ENCODE measurements at regions not wholly inside any gene's neighbourhood (a gene's known extent, or its start where the extent isn't known, plus 50 kb on each side); places are given as distances from the start of the nearest gene placed in this dataset.
A peak's percentile ranks its signal among the peaks of the same experiment; 100 is the strongest.

GRCh38 chr17:13359774-13360173 lies 242.0 kb downstream of the HS3ST3A1 start:
- H3K9ac ChIP-seq (ENCODE audit: insufficient read depth, low read length), result no peak overlapping the region
- no peaks in the 10 kb centered on the region for H4K20me1 ChIP-seq (ENCODE audit: control insufficient read depth, extremely low read depth, insufficient read depth, low read length)
- no peak overlapping the region for H3K4me2 ChIP-seq (ENCODE audit: extremely low read depth, insufficient read depth, low read length)
- peaks cover 7% of the 10 kb centered on the region for H3K4me1 ChIP-seq (ENCODE audit: control insufficient read depth, extremely low read depth, insufficient read depth, low read length)
- peak in 1 of 2 donors; percentile 34 for DNase-seq (ENCODE audit: low read depth in 2 of 2)
- H3K9me3 ChIP-seq (ENCODE audit: control insufficient read depth, insufficient read depth, low read depth, low read length), result no peaks in the 10 kb centered on the region
- H3K27ac ChIP-seq (ENCODE audit: insufficient read depth, low read length), result no peak overlapping the region
- H2AFZ ChIP-seq (ENCODE audit: low read length), result no peak overlapping the region
- H3K36me3 ChIP-seq (ENCODE audit: control insufficient read depth, insufficient read depth, low read length), result no peaks in the 10 kb centered on the region
- H3K27me3 ChIP-seq (ENCODE audit: control insufficient read depth, insufficient read depth, low read length), result no peaks in the 10 kb centered on the region
- H3K79me2 ChIP-seq (ENCODE audit: control insufficient read depth, insufficient read depth, low read length), result no peaks in the 10 kb centered on the region
- H3K4me3 ChIP-seq (replicated peaks in 1 of 4; ENCODE audit: control extremely low read depth in 1 of 4, insufficient read depth in 1 of 4, low read depth in 3 of 4, low read length in 4 of 4), result no peak overlapping the region
- no peak for TF ChIP-seq EZH2 (IDR thresholded peaks at IDR 0.05; ENCODE audit: low read length, missing control alignments)

DNA sequence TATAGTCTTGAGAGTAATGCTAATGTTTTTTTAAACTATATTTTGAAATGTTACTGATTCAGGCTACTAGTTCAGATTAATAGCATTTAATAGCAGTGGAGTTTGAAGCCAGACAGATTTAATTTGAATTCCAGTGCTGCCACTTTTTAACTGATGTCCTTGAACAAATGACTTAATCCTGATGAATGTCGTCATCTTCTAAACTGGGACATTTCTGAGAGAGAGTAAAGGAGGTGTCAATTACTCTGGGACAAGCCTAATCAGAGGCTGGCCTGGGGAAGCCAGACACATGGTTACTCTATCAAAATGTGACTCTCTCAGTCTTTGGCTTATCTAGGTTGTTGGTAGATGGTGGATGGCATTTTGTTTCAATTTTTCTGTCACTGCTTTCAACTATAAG lies 246.7 kb downstream of the HS3ST3A1 start:
- DNase-seq (ENCODE audit: low read depth in 2 of 2), result no peak
- Histone ChIP-seq H3K27me3 (ENCODE audit: control insufficient read depth, insufficient read depth, low read length) (no peaks in the 10 kb centered on the region), H3K27ac (ENCODE audit: insufficient read depth, low read length) (no peak overlapping the region), H3K9ac (ENCODE audit: insufficient read depth, low read length) (no peak overlapping the region), H3K9me3 (ENCODE audit: control insufficient read depth, insufficient read depth, low read depth, low read length) (no peaks in the 10 kb centered on the region), H3K79me2 (ENCODE audit: control insufficient read depth, insufficient read depth, low read length) (no peaks in the 10 kb centered on the region), H3K4me1 (ENCODE audit: control insufficient read depth, extremely low read depth, insufficient read depth, low read length) (peaks cover 6% of the 10 kb centered on the region), H3K36me3 (ENCODE audit: control insufficient read depth, insufficient read depth, low read length) (no peaks in the 10 kb centered on the region), H3K4me3 (replicated peaks in 1 of 4; ENCODE audit: control extremely low read depth in 1 of 4, insufficient read depth in 1 of 4, low read depth in 3 of 4, low read length in 4 of 4) (no peak overlapping the region), H3K4me2 (ENCODE audit: extremely low read depth, insufficient read depth, low read length) (no peak overlapping the region), H4K20me1 (ENCODE audit: control insufficient read depth, extremely low read depth, insufficient read depth, low read length) (no peaks in the 10 kb centered on the region), H2AFZ (ENCODE audit: low read length) (no peak overlapping the region)
- TF ChIP-seq, protein P1, sequence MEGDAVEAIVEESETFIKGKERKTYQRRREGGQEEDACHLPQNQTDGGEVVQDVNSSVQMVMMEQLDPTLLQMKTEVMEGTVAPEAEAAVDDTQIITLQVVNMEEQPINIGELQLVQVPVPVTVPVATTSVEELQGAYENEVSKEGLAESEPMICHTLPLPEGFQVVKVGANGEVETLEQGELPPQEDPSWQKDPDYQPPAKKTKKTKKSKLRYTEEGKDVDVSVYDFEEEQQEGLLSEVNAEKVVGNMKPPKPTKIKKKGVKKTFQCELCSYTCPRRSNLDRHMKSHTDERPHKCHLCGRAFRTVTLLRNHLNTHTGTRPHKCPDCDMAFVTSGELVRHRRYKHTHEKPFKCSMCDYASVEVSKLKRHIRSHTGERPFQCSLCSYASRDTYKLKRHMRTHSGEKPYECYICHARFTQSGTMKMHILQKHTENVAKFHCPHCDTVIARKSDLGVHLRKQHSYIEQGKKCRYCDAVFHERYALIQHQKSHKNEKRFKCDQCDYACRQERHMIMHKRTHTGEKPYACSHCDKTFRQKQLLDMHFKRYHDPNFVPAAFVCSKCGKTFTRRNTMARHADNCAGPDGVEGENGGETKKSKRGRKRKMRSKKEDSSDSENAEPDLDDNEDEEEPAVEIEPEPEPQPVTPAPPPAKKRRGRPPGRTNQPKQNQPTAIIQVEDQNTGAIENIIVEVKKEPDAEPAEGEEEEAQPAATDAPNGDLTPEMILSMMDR (conservative IDR thresholded peaks at IDR 0.05 in 1 of 2, IDR thresholded peaks at IDR 0.05 in 1 of 2; ENCODE audit: low read depth in 1 of 2, low read length in 2 of 2), result no peak
- no peak for TF ChIP-seq EZH2 (IDR thresholded peaks at IDR 0.05; ENCODE audit: low read length, missing control alignments)

DNA sequence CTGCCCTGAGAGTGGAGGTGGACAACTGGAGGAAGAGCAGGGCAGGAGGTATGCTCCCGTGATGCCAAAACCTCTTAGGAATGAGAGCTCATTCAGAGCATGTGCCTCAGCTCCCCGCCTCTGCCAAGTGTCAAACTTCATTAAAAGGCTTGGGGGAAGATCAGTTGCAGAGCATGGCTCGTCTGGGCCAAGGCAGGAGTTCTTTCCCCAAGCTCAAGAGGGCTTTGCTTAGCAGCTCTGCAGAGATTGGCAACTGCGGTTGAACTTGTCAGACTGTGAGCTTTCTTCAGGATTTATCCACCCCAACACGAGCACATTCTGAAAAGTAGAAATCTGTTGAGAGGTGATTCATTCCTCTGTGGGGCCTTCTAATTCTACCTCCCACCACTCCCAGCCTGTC lies 248.1 kb downstream of the HS3ST3A1 start:
- H3K27ac ChIP-seq (ENCODE audit: insufficient read depth, low read length), result peak overlapping the region; percentile 41
- peaks cover 6% of the 10 kb centered on the region for H3K4me1 ChIP-seq (ENCODE audit: control insufficient read depth, extremely low read depth, insufficient read depth, low read length)
- H3K36me3 ChIP-seq (ENCODE audit: control insufficient read depth, insufficient read depth, low read length), result no peaks in the 10 kb centered on the region
- H3K27me3 ChIP-seq (ENCODE audit: control insufficient read depth, insufficient read depth, low read length), result no peaks in the 10 kb centered on the region
- no peak overlapping the region for H3K4me3 ChIP-seq (replicated peaks in 1 of 4; ENCODE audit: control extremely low read depth in 1 of 4, insufficient read depth in 1 of 4, low read depth in 3 of 4, low read length in 4 of 4)
- no peaks in the 10 kb centered on the region for H3K79me2 ChIP-seq (ENCODE audit: control insufficient read depth, insufficient read depth, low read length)
- DNase-seq (ENCODE audit: low read depth in 2 of 2), result peak in 1 of 2 donors; percentile 81
- TF ChIP-seq, protein P1 (conservative IDR thresholded peaks at IDR 0.05 in 1 of 2, IDR thresholded peaks at IDR 0.05 in 1 of 2; ENCODE audit: low read depth in 1 of 2, low read length in 2 of 2), result no peak
- TF ChIP-seq EZH2 (IDR thresholded peaks at IDR 0.05; ENCODE audit: low read length, missing control alignments), result no peak
- no peak overlapping the region for H3K4me2 ChIP-seq (ENCODE audit: extremely low read depth, insufficient read depth, low read length)
- H3K9ac ChIP-seq (ENCODE audit: insufficient read depth, low read length), result no peak overlapping the region
- no peaks in the 10 kb centered on the region for H4K20me1 ChIP-seq (ENCODE audit: control insufficient read depth, extremely low read depth, insufficient read depth, low read length)
- H3K9me3 ChIP-seq (ENCODE audit: control insufficient read depth, insufficient read depth, low read depth, low read length), result no peaks in the 10 kb centered on the region
- peak overlapping the region; percentile 43 for H2AFZ ChIP-seq (ENCODE audit: low read length)

Measured in fibroblast of lung (primary cell).